ENCODE measurements at regions not wholly inside any gene's neighbourhood (a gene's known extent, or its start where the extent isn't known, plus 50 kb on each side); places are given as distances from the start of the nearest gene placed in this dataset.
"Not testable (repeated sequence)": the region's sequence is repeated elsewhere in the genome, so short reads cannot be mapped to it uniquely, and the experiment has no call there.

DNA sequence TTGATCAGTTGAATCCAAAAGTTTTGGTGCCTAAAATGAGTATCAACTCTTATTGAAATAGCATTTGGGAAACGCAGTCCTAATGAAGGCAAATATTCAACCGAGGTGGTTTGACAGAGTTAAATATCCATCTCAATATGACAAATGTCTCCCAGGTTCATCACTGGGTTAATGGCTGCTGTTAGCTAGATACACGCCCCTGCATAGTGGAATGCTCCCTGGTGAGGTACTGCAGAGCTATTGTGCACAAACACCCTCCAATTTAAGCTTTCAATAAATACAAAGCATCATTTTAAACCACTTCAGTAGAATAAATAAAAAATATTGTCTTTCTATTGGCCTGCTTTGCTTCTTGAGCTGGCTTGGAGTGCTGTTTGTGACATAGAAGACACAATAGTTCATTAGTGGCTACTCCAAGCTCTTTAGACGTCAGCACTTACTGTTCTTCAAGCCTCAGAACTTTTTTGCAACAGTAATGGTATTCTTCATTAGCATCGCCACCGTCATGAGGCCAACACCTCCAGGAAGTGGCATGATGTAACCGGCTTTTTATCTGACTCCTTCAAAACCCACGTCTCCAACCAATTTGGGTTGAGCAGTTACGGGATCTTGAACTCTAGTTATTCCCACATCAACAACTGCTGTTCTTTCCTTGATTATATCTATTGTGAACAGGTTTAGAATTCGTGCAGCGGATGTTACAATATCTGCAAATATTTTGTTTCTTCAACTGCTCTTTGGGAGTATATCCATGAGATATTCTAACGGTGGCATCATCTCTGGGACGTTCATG is 1159.6 kb upstream of the EPHA6 start:
- DNase-seq (ENCODE audit: low read depth), result no peak

GRCh38 chr3:95655363-95655986 is 1158.9 kb upstream of the EPHA6 start:
- DNase-seq (ENCODE audit: low read depth), result no peak

DNA sequence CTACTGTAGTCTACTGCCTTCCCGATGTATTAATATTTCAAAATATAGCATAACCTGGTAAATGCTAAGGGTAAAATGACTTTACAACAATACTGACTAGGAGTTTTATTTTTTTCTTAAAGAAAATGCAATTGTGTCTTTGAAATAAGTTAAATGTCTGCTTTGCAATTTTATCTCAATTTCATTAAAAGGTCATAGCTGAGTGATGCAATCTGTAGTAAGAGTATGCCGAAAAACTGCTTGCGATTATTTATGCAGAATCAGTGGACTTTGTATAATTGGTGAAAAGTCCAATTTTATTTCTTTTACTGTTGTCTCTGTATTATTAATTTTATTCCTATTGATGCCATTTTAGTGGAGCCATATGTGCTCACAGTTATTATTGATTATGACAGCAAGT is 1143.6 kb upstream of the EPHA6 start:
- no peak for DNase-seq (ENCODE audit: low read depth)

GRCh38 chr3:95673215-95673614 is 1141.2 kb upstream of the EPHA6 start:
- DNase-seq (ENCODE audit: low read depth), result no peak

GRCh38 chr3:95705786-95706418 is 1108.5 kb upstream of the EPHA6 start:
- DNase-seq (ENCODE audit: low read depth), result no peak

DNA sequence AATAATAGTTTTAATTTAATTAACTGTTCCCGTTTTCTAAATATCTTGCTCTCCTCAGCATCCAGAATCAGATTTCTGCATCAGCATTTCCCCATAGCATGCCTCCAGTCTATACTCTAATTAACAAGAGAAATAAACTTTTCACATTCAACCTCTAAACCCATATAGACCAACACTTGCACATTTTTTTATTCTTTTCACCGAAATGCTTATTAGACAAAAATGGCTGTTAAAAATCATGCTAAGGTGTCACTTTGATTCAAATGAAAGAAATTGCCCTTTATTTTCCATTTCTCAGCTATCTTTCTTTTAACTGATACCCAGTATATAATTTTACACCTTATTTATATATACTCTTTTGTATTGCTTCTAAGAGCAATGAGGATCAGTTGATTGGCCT is 1107.1 kb upstream of the EPHA6 start:
- no peak for DNase-seq (ENCODE audit: low read depth)

DNA sequence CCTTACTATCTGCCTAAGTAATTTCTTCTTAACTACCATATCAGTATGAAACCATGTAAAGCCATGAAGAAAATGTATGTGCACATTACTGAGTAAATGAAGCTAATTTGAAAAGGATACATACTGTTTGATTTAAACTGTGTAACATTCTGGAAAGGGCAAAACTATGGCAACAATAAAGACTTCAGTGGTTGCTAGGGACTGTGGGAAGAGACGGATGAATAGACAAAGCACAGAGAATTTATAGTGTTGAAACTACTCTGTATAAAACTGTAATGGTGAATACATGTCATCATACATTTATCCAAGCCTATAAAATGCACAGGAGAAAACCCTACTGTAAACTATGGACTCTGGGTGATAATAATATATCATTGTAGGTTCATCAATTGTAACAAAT is 1103.7 kb upstream of the EPHA6 start:
- DNase-seq (ENCODE audit: low read depth), result no peak

- no peak for DNase-seq (ENCODE audit: low read depth)
Observed at GRCh38 chr3:95711789-95712188, 1102.6 kb upstream of the EPHA6 start.

- no peak for DNase-seq (ENCODE audit: low read depth)
Observed at GRCh38 chr3:95715128-95715527, 1099.3 kb upstream of the EPHA6 start.

DNA sequence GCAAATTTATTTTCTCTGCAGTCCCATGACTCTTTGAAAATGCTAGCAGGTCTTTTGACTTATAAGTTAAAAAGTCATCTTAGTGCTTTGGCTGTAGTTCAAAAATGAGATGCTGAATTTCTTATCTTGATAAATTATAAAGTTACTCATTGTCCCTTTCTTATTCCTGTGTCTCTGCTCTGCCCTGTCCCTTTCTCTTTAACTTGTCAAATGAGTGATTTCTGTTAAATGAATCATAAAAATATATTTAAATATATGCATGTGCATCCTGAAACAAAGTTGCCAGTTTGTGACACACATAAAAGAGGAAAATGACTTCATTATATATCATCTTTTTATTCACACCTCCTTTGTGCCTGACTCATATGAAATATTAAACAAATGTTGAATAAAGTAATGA is 1097.3 kb upstream of the EPHA6 start:
- DNase-seq (ENCODE audit: low read depth), result no peak

DNA sequence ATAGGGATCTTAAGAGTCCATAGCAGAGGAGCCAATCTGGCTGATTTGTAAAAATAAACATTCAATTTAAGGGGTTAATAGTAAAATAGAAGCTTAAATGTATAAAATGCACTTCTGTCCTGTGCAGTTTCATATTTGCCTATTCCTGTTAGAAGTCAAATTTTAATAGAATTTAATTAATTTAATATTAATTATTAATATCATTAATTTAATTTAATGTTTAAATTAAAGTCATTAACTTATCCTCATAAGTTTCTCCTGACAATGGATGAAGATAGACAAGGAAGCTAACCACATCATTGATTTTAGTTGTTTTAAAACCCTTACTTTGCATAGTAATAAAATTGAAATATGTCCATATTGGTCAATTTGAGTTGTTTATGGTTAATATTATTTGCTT is 1096.2 kb upstream of the EPHA6 start:
- no peak for DNase-seq (ENCODE audit: low read depth)

GRCh38 chr3:95719481-95719880 is 1094.9 kb upstream of the EPHA6 start:
- no peak for DNase-seq (ENCODE audit: low read depth)

DNA sequence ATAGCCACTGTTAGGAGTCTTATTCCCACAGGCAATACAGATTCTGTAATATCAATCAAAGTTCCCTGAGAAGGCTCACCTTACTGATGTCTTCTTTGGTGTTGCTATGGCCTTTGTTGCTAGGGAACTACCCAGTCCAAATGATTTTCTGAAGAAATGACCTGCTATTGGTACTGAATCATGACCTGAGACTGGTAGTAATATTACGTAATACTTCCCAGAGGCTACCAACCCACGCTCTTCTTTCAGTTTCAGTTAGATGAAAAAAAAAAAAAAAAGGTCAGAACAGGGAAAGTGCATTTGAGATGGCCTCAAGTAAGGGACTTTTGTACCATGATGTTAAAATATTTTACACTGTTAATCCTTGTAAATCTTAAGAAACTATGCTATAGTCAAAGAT is 1092.5 kb upstream of the EPHA6 start:
- no peak for DNase-seq (ENCODE audit: low read depth)

DNA sequence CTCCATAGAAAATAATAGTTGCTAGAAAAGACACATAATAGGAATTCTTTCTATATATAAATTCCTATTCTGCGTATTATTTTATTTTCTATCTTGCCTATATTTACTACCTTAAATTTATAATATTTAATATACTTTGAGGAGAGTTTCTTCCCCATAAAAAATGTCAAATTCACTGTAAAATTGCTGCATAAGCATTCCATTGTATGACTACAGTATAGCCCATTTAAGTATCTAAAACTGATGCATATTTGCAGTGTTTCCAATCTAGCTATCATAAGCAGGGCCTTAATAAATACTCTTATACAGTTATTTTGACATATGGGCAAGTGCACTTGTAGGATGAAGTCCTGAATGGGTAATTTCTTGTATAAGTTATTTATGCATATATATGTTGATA is 1088.6 kb upstream of the EPHA6 start:
- DNase-seq (ENCODE audit: low read depth), result no peak

GRCh38 chr3:95731753-95732152 is 1082.6 kb upstream of the EPHA6 start:
- DNase-seq (ENCODE audit: low read depth), result no peak

DNA sequence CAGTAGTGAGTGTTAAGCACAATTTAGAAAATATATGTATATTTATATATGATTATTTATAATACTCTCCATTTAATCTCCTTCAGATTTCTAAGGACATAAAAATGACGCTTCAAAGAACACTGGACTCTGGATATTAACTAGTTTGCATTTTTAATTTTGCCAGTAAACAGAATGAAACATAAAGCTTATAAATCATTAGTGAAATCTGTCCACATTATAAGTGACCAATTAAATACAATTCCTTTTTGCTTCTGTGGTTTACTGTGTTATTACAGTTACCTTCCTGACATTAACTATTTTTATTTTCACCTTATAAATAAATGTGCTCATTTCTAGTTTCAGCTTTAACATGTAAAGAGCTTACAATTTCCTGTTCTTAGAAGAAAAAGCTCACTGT is 1081.1 kb upstream of the EPHA6 start:
- no peak for DNase-seq (ENCODE audit: low read depth)

DNA sequence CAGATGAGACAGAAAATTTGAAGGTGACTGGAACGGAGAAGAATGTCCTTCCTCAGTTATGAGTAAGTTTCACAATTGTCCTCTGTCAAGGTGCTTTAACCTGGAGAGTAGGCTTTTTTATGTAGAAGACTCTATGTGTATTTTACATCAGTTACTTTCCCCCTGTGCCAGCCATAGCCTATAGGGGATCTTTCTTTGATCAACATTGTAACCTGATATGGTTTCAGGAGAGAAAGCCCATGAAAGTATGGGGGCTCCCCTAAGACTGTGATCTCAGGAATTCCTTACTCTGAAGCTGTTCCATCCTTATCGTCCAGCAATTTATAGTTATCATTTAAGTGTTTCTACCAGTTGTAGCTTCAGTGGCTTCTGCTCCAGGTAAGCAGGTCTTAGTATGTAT is 1076.3 kb upstream of the EPHA6 start:
- DNase-seq (ENCODE audit: low read depth), result no peak

- DNase-seq (ENCODE audit: low read depth), result not testable (repeated sequence)
Observed at GRCh38 chr3:95744896-95745295, 1069.5 kb upstream of the EPHA6 start.

- no peak for DNase-seq (ENCODE audit: low read depth)
Observed at GRCh38 chr3:95750097-95750496, 1064.3 kb upstream of the EPHA6 start.

DNA sequence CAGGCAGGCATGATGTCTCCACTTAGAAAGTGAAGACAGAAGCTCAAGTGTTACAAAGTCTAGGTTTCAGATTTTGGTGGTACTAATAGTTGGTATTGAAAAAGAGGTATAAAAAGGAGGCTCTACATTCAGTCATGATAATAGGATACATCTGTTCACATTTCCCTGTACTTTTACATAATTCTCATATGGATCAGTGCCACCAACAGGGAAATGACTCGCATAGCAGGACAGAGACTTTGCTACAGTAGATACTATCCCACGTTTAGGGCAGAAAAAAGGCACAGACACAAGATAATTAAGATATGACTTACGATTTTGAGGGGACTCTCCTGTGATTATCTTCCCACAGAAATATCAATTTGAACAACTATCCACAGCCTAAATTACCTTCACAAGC is 1062.9 kb upstream of the EPHA6 start:
- DNase-seq (ENCODE audit: low read depth), result no peak

DNA sequence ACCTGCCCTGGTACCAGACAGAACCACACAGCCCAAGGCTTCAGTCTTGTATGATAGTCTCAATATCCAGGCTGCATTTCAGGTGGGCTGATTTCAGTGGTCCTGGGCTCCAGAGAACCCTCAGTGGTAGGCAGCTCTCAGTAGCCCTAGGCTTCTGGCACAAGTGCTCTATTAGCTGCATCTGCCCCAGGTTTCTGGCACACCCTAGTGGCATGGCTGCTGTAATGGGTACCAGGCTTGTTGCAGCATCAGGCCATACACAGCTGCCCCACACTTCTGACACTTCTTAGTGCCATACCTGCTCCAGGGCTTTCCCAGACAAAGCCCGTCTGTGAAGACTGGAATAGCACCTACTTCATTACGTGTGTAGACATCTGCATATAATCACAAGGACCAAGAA is 1062.2 kb upstream of the EPHA6 start:
- no peak for DNase-seq (ENCODE audit: low read depth)

DNA sequence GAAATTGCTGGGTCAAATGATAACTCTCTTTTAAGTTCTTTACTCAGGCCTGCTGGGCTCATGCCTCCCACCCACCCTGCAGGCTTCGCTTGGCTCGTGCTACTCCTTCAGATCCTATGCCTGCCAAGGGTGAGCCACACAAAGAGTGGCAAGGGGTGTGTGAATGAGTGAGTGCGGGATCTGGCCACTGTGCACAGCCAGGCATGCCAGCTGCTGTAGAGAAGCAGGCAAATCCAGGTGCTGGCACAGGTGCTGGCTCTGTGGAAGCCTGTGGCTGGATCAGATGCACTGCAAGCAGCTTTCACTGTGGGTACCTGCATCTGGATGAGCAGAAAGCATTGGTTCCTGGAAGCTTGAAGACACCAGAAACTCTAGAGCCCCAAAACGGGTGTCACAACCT is 1055.7 kb upstream of the EPHA6 start:
- DNase-seq (ENCODE audit: low read depth), result no peak

GRCh38 chr3:95759614-95760301 is 1054.6 kb upstream of the EPHA6 start:
- no peak for DNase-seq (ENCODE audit: low read depth)

All from activated T-helper 1 cell treated with Interleukin-2 at 50 U/mL for 16 hours (primary cell).